ENCODE measurements at regions not wholly inside any gene's neighbourhood (a gene's known extent, or its start where the extent isn't known, plus 50 kb on each side); places are given as distances from the start of the nearest gene placed in this dataset.

DNA sequence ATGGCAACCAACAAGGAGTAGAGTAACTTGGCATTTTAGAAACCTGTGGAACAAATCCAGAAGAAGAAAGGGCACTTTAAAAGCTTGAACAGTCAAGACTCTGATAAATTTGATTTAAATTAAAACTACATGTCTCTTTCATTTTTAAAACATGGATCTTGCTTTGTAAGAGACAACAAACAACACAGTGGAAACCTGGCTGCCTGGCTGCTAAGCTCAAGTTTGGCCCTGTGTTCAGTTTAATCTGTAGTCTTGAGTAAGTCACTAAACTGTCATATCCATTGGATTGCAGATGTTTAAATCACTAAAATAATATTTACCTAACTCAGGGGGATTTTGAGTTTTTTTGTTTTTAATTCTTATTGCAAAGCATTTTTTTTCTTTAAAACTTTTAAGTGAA is 374.9 kb upstream of the SEMA3D start:
- TF ChIP-seq, protein P1, sequence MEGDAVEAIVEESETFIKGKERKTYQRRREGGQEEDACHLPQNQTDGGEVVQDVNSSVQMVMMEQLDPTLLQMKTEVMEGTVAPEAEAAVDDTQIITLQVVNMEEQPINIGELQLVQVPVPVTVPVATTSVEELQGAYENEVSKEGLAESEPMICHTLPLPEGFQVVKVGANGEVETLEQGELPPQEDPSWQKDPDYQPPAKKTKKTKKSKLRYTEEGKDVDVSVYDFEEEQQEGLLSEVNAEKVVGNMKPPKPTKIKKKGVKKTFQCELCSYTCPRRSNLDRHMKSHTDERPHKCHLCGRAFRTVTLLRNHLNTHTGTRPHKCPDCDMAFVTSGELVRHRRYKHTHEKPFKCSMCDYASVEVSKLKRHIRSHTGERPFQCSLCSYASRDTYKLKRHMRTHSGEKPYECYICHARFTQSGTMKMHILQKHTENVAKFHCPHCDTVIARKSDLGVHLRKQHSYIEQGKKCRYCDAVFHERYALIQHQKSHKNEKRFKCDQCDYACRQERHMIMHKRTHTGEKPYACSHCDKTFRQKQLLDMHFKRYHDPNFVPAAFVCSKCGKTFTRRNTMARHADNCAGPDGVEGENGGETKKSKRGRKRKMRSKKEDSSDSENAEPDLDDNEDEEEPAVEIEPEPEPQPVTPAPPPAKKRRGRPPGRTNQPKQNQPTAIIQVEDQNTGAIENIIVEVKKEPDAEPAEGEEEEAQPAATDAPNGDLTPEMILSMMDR (IDR thresholded peaks at IDR 0.05), result no peak
- no peak for TF ChIP-seq POLR2A (IDR thresholded peaks at IDR 0.05)

Measured in lower leg skin (tissue), 3 donors.